K562 (cell line): ENCODE measurements at regions not wholly inside any gene's neighbourhood (a gene's known extent, or its start where the extent isn't known, plus 50 kb on each side); places are given as distances from the start of the nearest gene placed in this dataset.

Experiments used
- ATAC-seq: fragments of 200-7000 bp; cut with Tn5 transposase; 3 replicates; pipeline ENCODE4 v1.9.1; 2020; ENCODE audit warnings: moderate library complexity
- BruUV-seq: library from RNA; stranded (reverse); fragments of 400-500 nt; replicated peaks from 2 replicates; lab custom pipeline; 2021; lab: Mats Ljungman, UMichigan
- CTCF ChIA-PET: fragments of 300-600 bp; formaldehyde crosslinking; extraction: SDS; loops from one replicate; lab custom pipeline; 2021; ENCODE audit warnings: low intra/inter-chr PET ratio; lab: Yijun Ruan, JAX
- POLR2A ChIA-PET: fragments of 300-600, 350-650 bp; sonication (Branson Sonifier 250); formaldehyde crosslinking; extraction: SDS; loops from one replicate; lab custom pipeline; 2021; ENCODE audit warnings: antibody characterized with exemption, inconsistent platforms; lab: Yijun Ruan, JAX
- DNase-seq, 4 experiments: peaks; one replicate each; pipeline versions ENCODE4 v3.0.0 to v3.0.0-alpha.2; 2011 to 2018; ENCODE audit warnings: low spot score in 3 of 4, mixed read lengths in 3 of 4; ENCODE audit errors: extremely low read depth in 1 of 4
- FAIRE-seq: peaks from 2 replicates; lab custom pipeline; 2011; peaks lifted over from hg19 to GRCh38; lab: Jason Lieb, UNC
- H2AFZ ChIP-seq: 2 replicates; pipeline ENCODE4 v1.6.0; 2011; ENCODE audit warnings: low read depth, low read length, control low read depth, inconsistent platforms
- H3K27ac ChIP-seq: fragments of 200-600 bp; 3 replicates; pipeline ENCODE4 v1.8.0; 2011; ENCODE audit warnings: low read depth, mild to moderate bottlenecking, control low read depth, inconsistent platforms, low read length, moderate library complexity, mixed read lengths; ENCODE audit errors: extremely low read depth
- H3K27me3 ChIP-seq, 2 experiments: fragments of 300-600 bp in 1 of 2; 2 replicates in 1 of 2; 3 replicates in 1 of 2; pipeline versions ENCODE4 v1.6.0 to v1.8.0; 2011; ENCODE audit warnings: inconsistent platforms in 2 of 2, low read length in 2 of 2, mild to moderate bottlenecking in 1 of 2, mixed read lengths in 1 of 2, moderate library complexity in 1 of 2; ENCODE audit not compliant: control insufficient read depth in 2 of 2, insufficient read depth in 2 of 2
- H3K36me3 ChIP-seq: fragments of 300-600 bp; 3 replicates; pipeline ENCODE4 v1.8.0; 2011; ENCODE audit warnings: mild to moderate bottlenecking, low read length, inconsistent platforms; ENCODE audit not compliant: control insufficient read depth, insufficient read depth
- H3K4me1 ChIP-seq, 2 experiments: fragments of 200-600 bp in 1 of 2; replicated peaks in 1 of 2; 2 replicates in 1 of 2; 3 replicates in 1 of 2; pipeline versions ENCODE4 v1.5.1 to v1.8.0; 2011; ENCODE audit warnings: inconsistent platforms in 2 of 2, low read length in 2 of 2, mild to moderate bottlenecking in 1 of 2, mixed read lengths in 1 of 2, moderate library complexity in 1 of 2; ENCODE audit not compliant: control insufficient read depth in 2 of 2, insufficient read depth in 2 of 2
- H3K4me2 ChIP-seq: 2 replicates; pipeline ENCODE4 v1.6.1; 2011; ENCODE audit warnings: low read length, control low read depth, inconsistent platforms, mixed read lengths; ENCODE audit not compliant: insufficient read depth
- H3K4me3 ChIP-seq: fragments of 200-600 bp; sonication (generic), shearing (Covaris generic); 2 replicates; pipeline ENCODE4 v1.5.1; 2016; ENCODE audit warnings: control low read depth, inconsistent platforms
- H3K79me2 ChIP-seq: fragments of 200-600 bp; 3 replicates; pipeline ENCODE4 v1.8.0; 2011; ENCODE audit warnings: low read length, inconsistent platforms; ENCODE audit not compliant: control insufficient read depth, insufficient read depth
- H3K9ac ChIP-seq, 2 experiments: 2 replicates each; pipeline versions ENCODE4 v1.6.0 to v1.6.1; 2011; ENCODE audit warnings: low read depth in 2 of 2, low read length in 2 of 2, control low read depth in 1 of 2, inconsistent platforms in 1 of 2, mild to moderate bottlenecking in 1 of 2, mixed read lengths in 1 of 2; ENCODE audit not compliant: insufficient read depth in 1 of 2
- H3K9me1 ChIP-seq: one replicate; pipeline ENCODE4 v1.6.0; 2011; ENCODE audit warnings: inconsistent platforms, mild to moderate bottlenecking, low read length, moderate library complexity; ENCODE audit not compliant: control insufficient read depth, insufficient read depth
- H3K9me3 ChIP-seq: replicated peaks from 2 replicates; pipeline ENCODE4 v1.5.1; 2011; ENCODE audit warnings: low read depth, low read length, inconsistent platforms; ENCODE audit not compliant: control insufficient read depth, insufficient read depth
- H4K20me1 ChIP-seq: replicated peaks from 2 replicates; pipeline ENCODE4 v1.6.1; 2011; ENCODE audit warnings: low read length, inconsistent platforms, mixed read lengths; ENCODE audit not compliant: control insufficient read depth, insufficient read depth
- COPS2 ChIP-seq: fragments of 450-650 bp; conservative IDR thresholded peaks from 2 replicates; pipeline ENCODE4 v1.6.1; 2016; ENCODE audit warnings: mild to moderate bottlenecking, moderate library complexity
- CREB1 ChIP-seq, 2 experiments: sonication (generic) in 1 of 2; formaldehyde crosslinking in 1 of 2; IDR thresholded peaks; 2 replicates each; pipeline versions ENCODE4 v1.6.1 to v1.8.0; 2012 to 2022; ENCODE audit warnings: inconsistent platforms in 1 of 2, mild to moderate bottlenecking in 1 of 2, missing genetic modification reagents in 1 of 2, moderate library complexity in 1 of 2
- NFIC ChIP-seq: fragments of 450-650 bp; IDR thresholded peaks from 2 replicates; pipeline ENCODE4 v1.6.1; 2017; ENCODE audit warnings: mild to moderate bottlenecking, inconsistent platforms
- SMARCE1 ChIP-seq: fragments of 450-650 bp; IDR thresholded peaks from 2 replicates; pipeline ENCODE4 v1.7.1; 2016; ENCODE audit warnings: mild to moderate bottlenecking
- SRSF7 ChIP-seq: fragments of 200-400 bp; formaldehyde crosslinking; optimal IDR thresholded peaks from 2 replicates; pipeline ENCODE3; 2017; ENCODE audit warnings: mild to moderate bottlenecking, low read depth, low read length
- TEAD2 ChIP-seq: fragments of 450-650 bp; IDR thresholded peaks from 2 replicates; pipeline ENCODE4 v1.6.1; 2016; ENCODE audit warnings: missing genetic modification characterization, control low read depth, missing compliant biosample characterization
- U2AF2 ChIP-seq: fragments of 200-400 bp; formaldehyde crosslinking; optimal IDR thresholded peaks from 2 replicates; pipeline ENCODE3; 2017; ENCODE audit warnings: low read depth, mild to moderate bottlenecking, low read length
- USF1 ChIP-seq: sonication (generic); formaldehyde crosslinking; IDR thresholded peaks from 2 replicates; pipeline ENCODE4 v1.9.0; 2022; ENCODE audit warnings: mild to moderate bottlenecking, missing genetic modification reagents
- ZNF274 ChIP-seq: IDR thresholded peaks from 2 replicates; pipeline ENCODE4 v1.6.1; 2011; ENCODE audit warnings: low read depth, mild to moderate bottlenecking, low read length, moderate library complexity, borderline replicate concordance
- ZNF507 ChIP-seq: conservative IDR thresholded peaks from 2 replicates; pipeline ENCODE4 v1.6.1; 2017; ENCODE audit warnings: missing genetic modification characterization, missing compliant biosample characterization
- ZNF740 ChIP-seq, 3 experiments: fragments of 200-800 bp in 1 of 3; sonication (Bioruptor generic) in 1 of 3; sonication (generic) in 1 of 3; formaldehyde crosslinking in 1 of 3; IDR thresholded peaks; 2 replicates each; pipeline versions ENCODE4 v1.6.1 to v1.8.0; 2016 to 2022; ENCODE audit warnings: mild to moderate bottlenecking in 2 of 3, missing compliant biosample characterization in 2 of 3, missing genetic modification characterization in 2 of 3, missing genetic modification reagents in 1 of 3
- WGBS: fragments of 100-300 bp; shearing (Covaris generic); methylation state at CpG from one replicate; pipeline ENCODE4 v1.1.6; 2016; ENCODE audit warnings: low coverage, mixed read lengths; ENCODE audit not compliant: insufficient coverage; ENCODE audit errors: missing lambda C conversion rate; 5-methylcytosine and 5-hydroxymethylcytosine counted together
- in situ Hi-C: fragments of 300-500 bp; cut with MboI; formaldehyde crosslinking; loops from 4 replicates; pipeline ENCODE4 v1.15.0; 2018; ENCODE audit warnings: inconsistent platforms, mixed read lengths
- intact Hi-C: fragments of 100-400 bp; cut with micrococcal nuclease; formaldehyde crosslinking; loops from 2 replicates; pipeline ENCODE4 v1.14.2; 2022

- H2AFZ ChIP-seq: no peak overlapping the region; the same call in 1 of the 2 replicates
- H3K9me3 ChIP-seq: no peaks in the 10 kb centered on the region
- CTCF ChIA-PET: no interaction called here
- H4K20me1 ChIP-seq: no peaks in the 10 kb centered on the region
- DNase-seq (no peak), ATAC-seq (no peak), FAIRE-seq (no peak)
- no peaks in the 10 kb centered on the region for H3K4me1 ChIP-seq
- H3K79me2 ChIP-seq: no peaks in the 10 kb centered on the region
- H3K9me1 ChIP-seq: no peaks in the 10 kb centered on the region
- no peaks in the 10 kb centered on the region for H3K27me3 ChIP-seq
- H3K4me2 ChIP-seq: no peak overlapping the region
- POLR2A ChIA-PET: interaction anchor here (0.6 to 1.4 kb wide), 2 partner anchors 8 to 83 kb away, joined by 3 to 7 read pairs; no protein-coding TSS in a partner anchor
- WGBS: 26% methylated on average over 3 of the region's 3 CpGs
- no peak overlapping the region for H3K27ac ChIP-seq
- intact Hi-C loops: no loop called here
- TF ChIP-seq TEAD2 (no peak), ZNF740 (CRISPR knock-in tag; IDR thresholded peaks at IDR 0.05) (no peak), ZNF740 (tag; IDR thresholded peaks at IDR 0.05) (no peak), CREB1 (IDR thresholded peaks at IDR 0.05) (no peak), CREB1 (CRISPR knock-in tag; IDR thresholded peaks at IDR 0.05) (no peak), ZNF507 (no peak), U2AF2 (no peak), SMARCE1 (no peak), ZNF274 (no peak), SRSF7 (no peak), USF1 (CRISPR knock-in tag) (no peak), NFIC (no peak), COPS2 (no peak)
- no peak overlapping the region for H3K9ac ChIP-seq
- H3K4me3 ChIP-seq: no peak overlapping the region
- H3K36me3 ChIP-seq: no peaks in the 10 kb centered on the region
- no TSS peak for BruUV-seq
- in situ Hi-C loops: no loop called here
Measured at GRCh38 chr7:136275794-136276193, 298.6 kb upstream of the MTPN start.
